GM12875 (cell line): ENCODE measurements at regions not wholly inside any gene's neighbourhood (a gene's known extent, or its start where the extent isn't known, plus 50 kb on each side); places are given as distances from the start of the nearest gene placed in this dataset.

Experiments
- H3K4me3 ChIP-seq: one replicate; pipeline ENCODE4 v1.5.1; 2011; ENCODE audit warnings: low read depth, low read length, control low read depth
- TF ChIP-seq, protein P1 (sequence below): IDR thresholded peaks from 2 replicates; pipeline ENCODE4 v1.5.1; 2011; ENCODE audit warnings: low read depth, mild to moderate bottlenecking, control low read depth, inconsistent platforms, low read length, moderate library complexity, borderline replicate concordance; ENCODE audit not compliant: insufficient read depth

DNA sequence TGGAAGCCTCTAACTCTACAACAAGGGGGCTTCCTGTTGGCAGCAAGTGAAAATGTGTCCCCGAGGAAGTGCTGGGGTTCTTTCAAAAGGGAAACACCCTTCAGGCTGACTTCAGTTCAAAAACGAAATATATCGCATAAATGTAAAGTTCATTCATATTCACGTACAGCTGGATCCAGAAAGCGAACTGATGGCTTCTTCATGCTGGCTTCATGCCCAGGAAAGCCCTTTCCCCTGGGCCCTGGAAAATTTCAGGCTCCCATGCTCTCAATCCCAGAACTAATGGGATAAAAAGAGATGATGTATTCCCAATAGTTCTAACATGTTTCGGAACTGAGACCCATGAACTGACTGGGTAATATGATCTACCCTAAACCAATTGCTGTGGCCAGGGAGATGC lies 104.7 kb upstream of the CDH13 start:
- TF ChIP-seq, protein P1, sequence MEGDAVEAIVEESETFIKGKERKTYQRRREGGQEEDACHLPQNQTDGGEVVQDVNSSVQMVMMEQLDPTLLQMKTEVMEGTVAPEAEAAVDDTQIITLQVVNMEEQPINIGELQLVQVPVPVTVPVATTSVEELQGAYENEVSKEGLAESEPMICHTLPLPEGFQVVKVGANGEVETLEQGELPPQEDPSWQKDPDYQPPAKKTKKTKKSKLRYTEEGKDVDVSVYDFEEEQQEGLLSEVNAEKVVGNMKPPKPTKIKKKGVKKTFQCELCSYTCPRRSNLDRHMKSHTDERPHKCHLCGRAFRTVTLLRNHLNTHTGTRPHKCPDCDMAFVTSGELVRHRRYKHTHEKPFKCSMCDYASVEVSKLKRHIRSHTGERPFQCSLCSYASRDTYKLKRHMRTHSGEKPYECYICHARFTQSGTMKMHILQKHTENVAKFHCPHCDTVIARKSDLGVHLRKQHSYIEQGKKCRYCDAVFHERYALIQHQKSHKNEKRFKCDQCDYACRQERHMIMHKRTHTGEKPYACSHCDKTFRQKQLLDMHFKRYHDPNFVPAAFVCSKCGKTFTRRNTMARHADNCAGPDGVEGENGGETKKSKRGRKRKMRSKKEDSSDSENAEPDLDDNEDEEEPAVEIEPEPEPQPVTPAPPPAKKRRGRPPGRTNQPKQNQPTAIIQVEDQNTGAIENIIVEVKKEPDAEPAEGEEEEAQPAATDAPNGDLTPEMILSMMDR = no peak
- no peak overlapping the region for H3K4me3 ChIP-seq

DNA sequence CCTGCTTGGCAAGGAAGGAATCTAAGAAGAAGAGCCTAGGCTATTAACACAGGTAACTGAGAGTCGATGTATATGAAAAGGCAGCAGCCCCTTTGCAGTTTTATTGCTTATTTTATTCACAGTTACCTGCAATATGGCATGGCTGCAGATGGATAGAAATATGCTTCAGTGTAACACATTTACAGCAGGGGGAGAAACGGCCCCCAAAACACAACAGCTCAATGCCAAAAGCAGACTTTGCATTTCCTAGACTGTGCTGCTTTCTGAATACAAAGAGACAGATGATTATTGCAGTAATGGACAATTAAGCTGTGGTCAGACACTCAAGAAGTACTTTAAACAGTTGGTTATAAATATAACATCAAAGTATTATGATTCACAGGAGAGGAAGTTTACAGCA lies 108.0 kb upstream of the CDH13 start:
- TF ChIP-seq, protein P1 = no peak

DNA sequence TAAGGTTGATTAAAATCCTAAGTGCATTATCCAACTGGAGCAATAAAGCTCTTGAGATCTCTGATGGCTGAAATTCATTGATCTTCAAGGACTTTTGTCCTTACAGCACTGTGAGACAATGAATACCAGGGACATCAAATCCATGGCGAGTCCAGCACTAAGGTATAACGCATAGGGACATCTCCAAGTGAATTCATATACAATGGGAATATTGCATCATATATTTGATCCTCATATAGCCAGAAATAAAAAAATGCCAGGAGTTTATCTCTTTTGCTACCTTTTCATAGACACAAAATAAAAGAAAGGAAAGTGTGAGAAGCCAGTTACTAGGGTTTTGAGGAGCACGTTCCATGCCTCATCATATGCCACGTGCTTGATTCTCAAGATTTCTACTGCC lies 112.5 kb upstream of the CDH13 start:
- TF ChIP-seq, protein P1 = no peak

More for the DNA sequence above, 108.0 kb upstream of the CDH13 start:
- no peak overlapping the region for H3K4me3 ChIP-seq

DNA sequence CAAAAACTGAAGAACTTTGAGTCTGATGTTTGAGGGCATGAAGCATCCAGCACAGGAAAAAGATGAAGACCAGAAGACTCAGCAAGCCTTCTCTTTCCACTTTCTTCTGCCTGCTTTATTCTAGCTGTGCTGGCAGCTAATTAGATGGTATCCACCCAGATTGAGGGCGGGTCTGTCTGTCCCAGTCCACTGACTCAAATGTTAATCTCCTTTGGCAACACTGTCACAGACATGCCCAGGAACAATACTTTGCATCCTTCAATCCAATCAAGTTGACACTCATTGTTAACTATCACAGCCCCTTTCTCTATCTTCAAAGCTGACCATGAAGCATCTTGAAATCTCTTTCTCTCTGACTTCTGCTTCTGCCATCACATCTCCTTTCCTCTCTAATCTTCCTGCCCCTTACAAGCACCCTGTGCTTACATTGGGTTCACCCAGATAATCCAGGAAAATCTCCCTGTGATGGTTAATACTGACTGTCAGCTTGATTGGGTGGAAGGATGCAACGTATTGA lies 115.9 kb upstream of the CDH13 start:
- TF ChIP-seq, protein P1 = no peak
- H3K4me3 ChIP-seq = no peak overlapping the region

More for the DNA sequence above, 112.5 kb upstream of the CDH13 start:
- H3K4me3 ChIP-seq = no peak overlapping the region

DNA sequence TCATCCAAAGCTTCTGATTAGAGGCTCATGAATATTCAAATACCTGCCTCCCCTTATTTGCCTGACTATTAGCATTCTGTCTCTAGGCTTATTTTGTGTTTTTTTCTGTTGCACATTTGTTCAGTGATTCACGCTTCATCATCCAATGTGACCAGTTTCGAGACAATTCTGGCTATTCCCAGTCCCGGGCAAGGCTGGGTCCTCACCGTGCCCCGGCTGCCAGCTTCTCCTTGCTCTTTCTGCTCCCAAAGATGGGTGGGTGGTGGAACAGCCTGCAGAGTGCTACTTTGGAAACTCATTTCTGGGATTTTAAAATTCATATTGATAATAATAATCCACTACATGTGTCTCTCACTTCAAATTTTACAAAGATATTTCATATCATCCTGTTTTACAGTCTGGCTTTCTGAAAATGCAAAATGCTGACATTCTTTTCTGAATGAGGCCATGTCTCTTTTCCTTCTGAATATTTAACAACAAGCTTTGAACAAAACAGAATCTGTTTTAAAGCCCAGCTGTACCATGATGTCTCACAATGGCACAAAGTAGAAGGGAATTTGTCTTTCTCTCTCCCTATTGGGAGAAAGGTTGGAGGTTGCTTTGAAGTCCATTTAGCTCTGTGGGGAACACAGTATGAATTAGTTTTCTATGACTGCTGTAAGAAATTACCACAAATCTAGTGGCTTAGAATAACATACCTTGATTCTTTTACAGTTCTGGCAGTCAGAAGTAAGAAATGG lies 116.9 kb upstream of the CDH13 start:
- TF ChIP-seq, protein P1 = no peak

DNA sequence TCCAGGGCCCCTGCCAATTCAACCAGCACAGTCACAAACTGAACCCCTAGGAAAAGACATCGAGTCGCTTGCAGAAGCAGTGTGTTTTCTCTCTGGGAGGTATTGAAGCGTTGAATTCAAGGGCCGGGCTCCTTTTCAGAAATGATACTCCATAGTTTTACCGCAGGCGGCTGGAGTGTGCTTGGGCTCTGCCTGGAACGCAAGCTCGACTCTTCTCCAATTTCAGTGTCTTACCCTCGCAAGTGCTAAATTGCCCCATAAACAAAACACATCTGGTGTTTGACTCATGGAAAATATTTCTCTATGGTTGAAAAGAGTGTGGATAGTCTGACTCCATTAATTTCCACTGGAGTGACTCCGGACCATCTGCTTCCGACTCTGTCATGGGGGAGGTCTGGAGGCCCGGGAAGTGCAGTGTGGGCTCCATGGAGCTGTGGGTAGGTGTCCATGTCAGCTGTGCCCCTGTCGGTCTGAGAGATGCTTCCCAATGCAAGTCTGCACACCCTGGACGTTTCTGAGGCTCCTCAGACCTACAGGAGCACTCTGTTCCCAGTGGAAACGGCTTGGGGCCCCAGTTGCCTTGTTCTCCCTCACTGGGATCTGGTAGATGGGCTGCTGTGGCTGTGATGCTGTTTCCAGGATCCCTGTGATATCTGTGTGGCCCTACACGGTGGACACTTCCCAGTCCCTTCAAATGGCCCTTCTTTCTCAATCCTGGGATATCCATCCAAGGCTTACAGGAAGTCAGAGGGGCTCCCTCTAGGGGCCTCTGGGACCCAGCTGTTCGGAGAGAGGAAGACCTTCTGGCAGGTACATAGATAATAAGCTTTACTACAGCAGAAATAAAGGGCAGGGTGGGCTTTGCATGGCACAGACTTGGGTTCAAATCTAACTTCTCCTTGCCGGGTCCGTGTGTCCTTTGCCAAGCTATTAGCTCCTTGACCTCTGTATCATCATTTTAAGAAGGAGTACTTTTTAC lies 119.8 kb upstream of the CDH13 start:
- no peak overlapping the region for H3K4me3 ChIP-seq
- TF ChIP-seq, protein P1 = no peak

More for the DNA sequence above, 116.9 kb upstream of the CDH13 start:
- no peak overlapping the region for H3K4me3 ChIP-seq

DNA sequence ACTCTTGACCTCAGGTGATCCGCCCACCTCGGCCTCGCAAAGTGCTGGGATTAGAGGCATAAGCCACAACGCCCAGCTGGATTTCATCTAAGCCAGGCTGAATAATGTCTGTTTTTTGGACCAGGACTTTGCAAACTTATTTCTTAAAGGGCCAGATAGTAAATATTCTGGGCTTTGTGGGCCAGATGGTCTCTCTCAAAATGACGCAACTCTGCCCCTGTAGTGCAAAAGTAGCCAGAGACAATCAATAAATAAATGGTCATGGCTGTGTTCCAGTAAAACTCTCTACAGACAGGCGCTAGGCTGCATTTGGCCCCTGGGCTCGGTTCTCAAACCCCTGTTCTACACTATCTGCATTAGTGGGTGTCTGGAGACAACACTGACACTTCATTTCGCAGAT lies 121.9 kb upstream of the CDH13 start:
- H3K4me3 ChIP-seq = no peak overlapping the region
- TF ChIP-seq, protein P1 = no peak
